ENCODE measurements at regions not wholly inside any gene's neighbourhood (a gene's known extent, or its start where the extent isn't known, plus 50 kb on each side); places are given as distances from the start of the nearest gene placed in this dataset.

GRCh38 chrX:34768290-34768689, 111.2 kb upstream of the TMEM47 start:
- H3K36me3 ChIP-seq, result no peaks in the 10 kb centered on the region
- 92 to 100% methylated on average over 2 of the region's 2 CpGs for WGBS, 2 donors

GRCh38 chrX:34770511-34770910, 113.4 kb upstream of the TMEM47 start:
- no peaks in the 10 kb centered on the region for H3K36me3 ChIP-seq
- no peaks in the 10 kb centered on the region for H3K27me3 ChIP-seq
- no peak overlapping the region for H3K27ac ChIP-seq
- H3K9me3 ChIP-seq, result no peaks in the 10 kb centered on the region
- ATAC-seq (ENCODE audit: low FRiP score in 2 of 2) (no peak), DNase-seq (no peak)
- H3K4me3 ChIP-seq, result no peak overlapping the region
- WGBS, 2 donors, result 79% methylated on average over 1 of the region's 1 CpG; no CpG with 5 or more reads in 1 of the 2 donors
- TF ChIP-seq CTCF (IDR thresholded peaks at IDR 0.05), result no peak
- TF ChIP-seq POLR2AphosphoS5 (IDR thresholded peaks at IDR 0.05), result no peak
- TF ChIP-seq EP300 (IDR thresholded peaks at IDR 0.05), result no peak
- no peak for TF ChIP-seq POLR2A (IDR thresholded peaks at IDR 0.05)
- H3K4me1 ChIP-seq, result no peaks in the 10 kb centered on the region

More at GRCh38 chrX:34768290-34768689, 111.2 kb upstream of the TMEM47 start:
- no peak overlapping the region for H3K27ac ChIP-seq
- no peaks in the 10 kb centered on the region for H3K27me3 ChIP-seq
- H3K4me1 ChIP-seq, result no peaks in the 10 kb centered on the region
- H3K9me3 ChIP-seq, result no peaks in the 10 kb centered on the region
- DNase-seq (no peak), ATAC-seq (ENCODE audit: low FRiP score in 2 of 2) (no peak)
- H3K4me3 ChIP-seq, result no peak overlapping the region
- TF ChIP-seq POLR2AphosphoS5 (IDR thresholded peaks at IDR 0.05), result no peak
- no peak for TF ChIP-seq EP300 (IDR thresholded peaks at IDR 0.05)
- no peak for TF ChIP-seq POLR2A (IDR thresholded peaks at IDR 0.05)
- TF ChIP-seq CTCF (IDR thresholded peaks at IDR 0.05), result no peak

- H3K36me3 ChIP-seq, result no peaks in the 10 kb centered on the region
- TF ChIP-seq POLR2AphosphoS5 (IDR thresholded peaks at IDR 0.05) (no peak), POLR2A (IDR thresholded peaks at IDR 0.05) (no peak), EP300 (IDR thresholded peaks at IDR 0.05) (no peak), CTCF (IDR thresholded peaks at IDR 0.05) (no peak)
- H3K4me3 ChIP-seq, result no peak overlapping the region
- H3K9me3 ChIP-seq, result no peaks in the 10 kb centered on the region
- no peaks in the 10 kb centered on the region for H3K27me3 ChIP-seq
- H3K27ac ChIP-seq, result no peak overlapping the region
- peak in 1 of 2 donors; percentile 61 for ATAC-seq (ENCODE audit: low FRiP score in 2 of 2)
- 84 to 92% methylated on average over 2 of the region's 2 CpGs for WGBS, 2 donors
- DNase-seq, result no peak
- H3K4me1 ChIP-seq, result no peaks in the 10 kb centered on the region
These were observed 121.8 kb upstream of the TMEM47 start for GRCh38 chrX:34778916-34779315.

GRCh38 chrX:34790026-34790425, 132.9 kb upstream of the TMEM47 start:
- Histone ChIP-seq H3K27ac (no peak overlapping the region), H3K9me3 (peaks cover 0 to 6% (median 0%) of the 10 kb centered on the region in 4 donors), H3K27me3 (no peaks in the 10 kb centered on the region), H3K4me3 (no peak overlapping the region), H3K36me3 (no peaks in the 10 kb centered on the region), H3K4me1 (no peaks in the 10 kb centered on the region)
- no peak for TF ChIP-seq POLR2A (IDR thresholded peaks at IDR 0.05)
- no peak for TF ChIP-seq EP300 (IDR thresholded peaks at IDR 0.05)
- TF ChIP-seq POLR2AphosphoS5 (IDR thresholded peaks at IDR 0.05), result no peak
- no peak for TF ChIP-seq CTCF (IDR thresholded peaks at IDR 0.05)
- WGBS, 2 donors, result 86 to 90% methylated on average over 1 of the region's 1 CpG
- no peak for ATAC-seq (ENCODE audit: low FRiP score in 2 of 2)
- no peak for DNase-seq

GRCh38 chrX:34805951-34806350, 136.6 kb upstream of the FAM47B start:
- TF ChIP-seq POLR2A (IDR thresholded peaks at IDR 0.05) (no peak), EP300 (IDR thresholded peaks at IDR 0.05) (no peak), POLR2AphosphoS5 (IDR thresholded peaks at IDR 0.05) (no peak), CTCF (IDR thresholded peaks at IDR 0.05) (no peak)
- no peak overlapping the region for H3K4me3 ChIP-seq
- DNase-seq (no peak), ATAC-seq (ENCODE audit: low FRiP score in 2 of 2) (no peak)
- no peaks in the 10 kb centered on the region for H3K4me1 ChIP-seq
- 43 to 46% methylated on average over 3 of the region's 3 CpGs for WGBS, 2 donors
- H3K27ac ChIP-seq, result no peak overlapping the region
- no peaks in the 10 kb centered on the region for H3K36me3 ChIP-seq
- no peaks in the 10 kb centered on the region for H3K27me3 ChIP-seq
- H3K9me3 ChIP-seq, result peaks cover 0 to 11% (median 0%) of the 10 kb centered on the region in 4 donors
